H1 (cell line): ENCODE measurements at regions not wholly inside any gene's neighbourhood (a gene's known extent, or its start where the extent isn't known, plus 50 kb on each side); places are given as distances from the start of the nearest gene placed in this dataset.
"Not testable (repeated sequence)": the region's sequence is repeated elsewhere in the genome, so short reads cannot be mapped to it uniquely, and the experiment has no call there.

Source experiments
- CTCF ChIA-PET: fragments of 300-600 bp; sonication (Branson Sonifier 250); formaldehyde crosslinking; loops from one replicate; lab custom pipeline; 2021; ENCODE audit not compliant: partially characterized antibody; lab: Charles Lee
- POLR2A ChIA-PET: fragments of 300-600 bp; sonication (Branson Sonifier 250); formaldehyde crosslinking; loops from one replicate; lab custom pipeline; 2021; ENCODE audit warnings: inconsistent platforms; ENCODE audit not compliant: partially characterized antibody; lab: Charles Lee
- DNase-seq, 2 experiments: peaks; one replicate each; pipeline versions ENCODE4 v3.0.0 to v3.0.0-alpha.2; 2010 to 2022; ENCODE audit warnings: low spot score in 2 of 2, low read depth in 1 of 2, mixed read lengths in 1 of 2
- FAIRE-seq: peaks from 2 replicates; lab custom pipeline; 2011; peaks lifted over from hg19 to GRCh38; lab: Jason Lieb, UNC
- H2AFZ ChIP-seq: 2 replicates; pipeline ENCODE4 v1.8.1; 2012; ENCODE audit warnings: low read length, inconsistent platforms
- H2AK5ac ChIP-seq: 2 replicates; pipeline ENCODE4 v1.6.1; 2013; ENCODE audit warnings: low read depth, low read length
- H2BK120ac ChIP-seq: replicated peaks from 2 replicates; pipeline ENCODE3; 2013; ENCODE audit warnings: low read depth, low read length, inconsistent platforms
- H2BK12ac ChIP-seq: 2 replicates; pipeline ENCODE4 v1.6.1; 2013; ENCODE audit warnings: low read depth, low read length
- H2BK15ac ChIP-seq: 2 replicates; pipeline ENCODE4 v1.6.1; 2013; ENCODE audit warnings: low read length
- H2BK20ac ChIP-seq: 2 replicates; pipeline ENCODE4 v1.6.1; 2013; ENCODE audit warnings: low read length
- H2BK5ac ChIP-seq: 2 replicates; pipeline ENCODE4 v1.6.1; 2013; ENCODE audit warnings: low read depth, low read length
- H3K14ac ChIP-seq: 2 replicates; pipeline ENCODE4 v1.6.1; 2013; ENCODE audit warnings: inconsistent platforms; ENCODE audit not compliant: insufficient read length
- H3K18ac ChIP-seq: 2 replicates; pipeline ENCODE4 v1.6.1; 2013; ENCODE audit warnings: low read length; ENCODE audit errors: extremely low read depth
- H3K23ac ChIP-seq: 2 replicates; pipeline ENCODE4 v1.6.1; 2013; ENCODE audit warnings: inconsistent platforms; ENCODE audit not compliant: insufficient read length
- H3K23me2 ChIP-seq: 2 replicates; pipeline ENCODE4 v1.6.1; 2013; ENCODE audit warnings: low read depth, low read length
- H3K27ac ChIP-seq: 2 replicates; pipeline ENCODE4 v1.6.1; 2011; ENCODE audit warnings: low read depth, low read length, inconsistent platforms
- H3K27me3 ChIP-seq, 4 experiments: replicated peaks in 1 of 4; 1 replicate in 1 of 4; 2 replicates in 3 of 4; pipeline versions ENCODE4 v1.6.1 to v1.8.1; 2011 to 2013; ENCODE audit warnings: low read length in 3 of 4, mild to moderate bottlenecking in 3 of 4, inconsistent platforms in 2 of 4, mixed read lengths in 2 of 4, moderate library complexity in 1 of 4; ENCODE audit not compliant: control insufficient read depth in 3 of 4, insufficient read depth in 3 of 4; ENCODE audit errors: extremely low read depth in 1 of 4
- H3K36me3 ChIP-seq, 4 experiments: 2 replicates each; pipeline versions ENCODE4 v1.6.1 to v1.8.1; 2011 to 2013; ENCODE audit warnings: mild to moderate bottlenecking in 4 of 4, low read length in 3 of 4, moderate library complexity in 2 of 4, control low read depth in 1 of 4, inconsistent platforms in 1 of 4; ENCODE audit not compliant: insufficient read depth in 4 of 4, control insufficient read depth in 2 of 4
- H3K4ac ChIP-seq: replicated peaks from 2 replicates; pipeline ENCODE3; 2013; ENCODE audit warnings: low read length, low read depth, mixed read lengths, inconsistent platforms; ENCODE audit not compliant: insufficient read length
- H3K4me1 ChIP-seq, 4 experiments: replicated peaks in 1 of 4; 1 replicate in 1 of 4; 2 replicates in 3 of 4; pipeline versions ENCODE4 v1.6.1 to v1.8.1; 2011 to 2013; ENCODE audit warnings: low read length in 3 of 4, inconsistent platforms in 2 of 4, mixed read lengths in 1 of 4; ENCODE audit not compliant: insufficient read depth in 4 of 4, control insufficient read depth in 3 of 4
- H3K4me2 ChIP-seq, 2 experiments: 2 replicates each; pipeline versions ENCODE4 v1.6.1 to v1.8.1; 2011 to 2013; ENCODE audit warnings: low read depth in 2 of 2, low read length in 2 of 2, control low read depth in 1 of 2, inconsistent platforms in 1 of 2, mild to moderate bottlenecking in 1 of 2; ENCODE audit not compliant: insufficient read depth in 1 of 2
- H3K4me3 ChIP-seq, 4 experiments: fragments of 200-600, 300-600 bp in 1 of 4; sonication (generic), shearing (Covaris generic), sonication (Bioruptor Twin) in 1 of 4; 2 replicates each; pipeline versions ENCODE4 v1.5.1 to v1.8.1; 2011 to 2016; ENCODE audit warnings: low read length in 4 of 4, low read depth in 3 of 4, control low read depth in 2 of 4, inconsistent platforms in 2 of 4, mild to moderate bottlenecking in 2 of 4, mixed read lengths in 1 of 4, moderate library complexity in 1 of 4; ENCODE audit not compliant: insufficient read depth in 2 of 4; ENCODE audit errors: extremely low read depth in 1 of 4
- H3K56ac ChIP-seq: replicated peaks from 2 replicates; pipeline ENCODE3; 2013; ENCODE audit warnings: low read depth, mild to moderate bottlenecking, mixed read lengths, low read length, inconsistent platforms; ENCODE audit not compliant: insufficient read length
- H3K79me1 ChIP-seq: 2 replicates; pipeline ENCODE4 v1.6.1; 2013; ENCODE audit warnings: low read depth, low read length, control low read depth
- H3K79me2 ChIP-seq, 2 experiments: 2 replicates each; pipeline versions ENCODE4 v1.6.1 to v1.8.1; 2012 to 2013; ENCODE audit warnings: low read length in 2 of 2, mild to moderate bottlenecking in 2 of 2, inconsistent platforms in 1 of 2; ENCODE audit not compliant: insufficient read depth in 2 of 2, control insufficient read depth in 1 of 2
- H3K9ac ChIP-seq, 4 experiments: replicated peaks in 1 of 4; 1 replicate in 1 of 4; 2 replicates in 3 of 4; pipeline versions ENCODE4 v1.6.1 to v1.8.1; 2011 to 2013; ENCODE audit warnings: low read depth in 3 of 4, low read length in 3 of 4, control low read depth in 2 of 4, mild to moderate bottlenecking in 2 of 4, moderate library complexity in 2 of 4, inconsistent platforms in 1 of 4; ENCODE audit errors: extremely low read depth in 1 of 4
- H3K9me3 ChIP-seq, 2 experiments: 2 replicates each; pipeline versions ENCODE4 v1.6.1 to v1.8.1; 2012 to 2013; ENCODE audit warnings: mild to moderate bottlenecking in 2 of 2, moderate library complexity in 2 of 2, control low read depth in 1 of 2, inconsistent platforms in 1 of 2, low read depth in 1 of 2, low read length in 1 of 2, mixed read lengths in 1 of 2; ENCODE audit not compliant: insufficient read depth in 2 of 2
- H4K20me1 ChIP-seq, 2 experiments: replicated peaks in 1 of 2; 2 replicates each; pipeline versions ENCODE3 to v1.8.1; 2011 to 2013; ENCODE audit warnings: inconsistent platforms in 2 of 2, low read length in 2 of 2, mild to moderate bottlenecking in 1 of 2; ENCODE audit not compliant: insufficient read depth in 2 of 2, control insufficient read depth in 1 of 2
- H4K5ac ChIP-seq: 2 replicates; pipeline ENCODE4 v1.6.1; 2013; ENCODE audit warnings: low read length, low read depth, mixed read lengths, inconsistent platforms; ENCODE audit not compliant: insufficient read length
- H4K8ac ChIP-seq: 2 replicates; pipeline ENCODE4 v1.8.0; 2013; ENCODE audit warnings: mild to moderate bottlenecking, moderate library complexity, low read length, inconsistent platforms; ENCODE audit not compliant: insufficient read depth; ENCODE audit errors: extremely low read depth
- H4K91ac ChIP-seq: replicated peaks from 2 replicates; pipeline ENCODE3; 2013; ENCODE audit warnings: low read length, mixed read lengths, inconsistent platforms; ENCODE audit not compliant: insufficient read length
- WGBS, 2 experiments: shearing (Covaris generic) in 1 of 2; methylation state at CpG; one replicate each; pipeline versions ENCODE4 v1.1.6 to v1.1.7; 2013 to 2015; ENCODE audit warnings: low lambda C conversion rate in 2 of 2, mixed read lengths in 2 of 2, inconsistent platforms in 1 of 2, low coverage in 1 of 2, missing lambda C conversion rate in 1 of 2; ENCODE audit not compliant: insufficient replicate concordance in 2 of 2, insufficient coverage in 1 of 2, insufficient read length in 1 of 2; ENCODE audit errors: extremely low coverage in 1 of 2, missing lambda C conversion rate in 1 of 2; 5-methylcytosine and 5-hydroxymethylcytosine counted together

GRCh38 chr10:3314445-3315085 is 142.0 kb upstream of the PITRM1 start:
- POLR2A ChIA-PET, H3K18ac ChIP-seq, H2BK120ac ChIP-seq, H3K56ac ChIP-seq, H4K8ac ChIP-seq, DNase-seq, H3K9ac ChIP-seq, H3K4me2 ChIP-seq, H3K4me3 ChIP-seq, CTCF ChIA-PET, H3K9me3 ChIP-seq, H2BK20ac ChIP-seq, H3K27ac ChIP-seq, H3K23ac ChIP-seq, H4K20me1 ChIP-seq, H3K23me2 ChIP-seq, H3K14ac ChIP-seq, H4K5ac ChIP-seq, H4K91ac ChIP-seq, H3K79me1 ChIP-seq, H3K79me2 ChIP-seq, H3K4me1 ChIP-seq, H3K27me3 ChIP-seq, FAIRE-seq, H2BK5ac ChIP-seq, H3K4ac ChIP-seq, H2AFZ ChIP-seq, H3K36me3 ChIP-seq: not testable (repeated sequence)
- H2BK12ac ChIP-seq, result peak overlapping the region; percentile 95
- peak overlapping the region; percentile 97; the same call in 1 of the 2 replicates for H2AK5ac ChIP-seq
- no CpG with 5 or more reads among the region's 5 CpGs for WGBS, 2 experiments
- peak overlapping the region; percentile 82; the same call in 1 of the 2 replicates for H2BK15ac ChIP-seq
